ENCODE measurements at regions not wholly inside any gene's neighbourhood (a gene's known extent, or its start where the extent isn't known, plus 50 kb on each side); places are given as distances from the start of the nearest gene placed in this dataset.

- no peaks in the 10 kb centered on the region for H3K36me3 Mint-ChIP-seq (ENCODE audit: unreplicated experiment)
- H3K4me3 Mint-ChIP-seq (ENCODE audit: unreplicated experiment), result no peak overlapping the region
- H3K27ac Mint-ChIP-seq (ENCODE audit: unreplicated experiment), result no peak overlapping the region
- no peaks in the 10 kb centered on the region for H3K4me1 Mint-ChIP-seq (ENCODE audit: low read depth, unreplicated experiment)
- H3K27me3 Mint-ChIP-seq (ENCODE audit: unreplicated experiment), result peaks cover 1% of the 10 kb centered on the region
- no peak for DNase-seq
- TF ChIP-seq CTCF (IDR thresholded peaks at IDR 0.05; ENCODE audit: partially characterized antibody, unreplicated experiment), result no peak
- no peaks in the 10 kb centered on the region for H3K9me3 Mint-ChIP-seq (ENCODE audit: unreplicated experiment)
Observed at GRCh38 chrX:35722128-35722527, 76.0 kb upstream of the MAGEB16 start.

GRCh38 chrX:35726176-35726575, 72.0 kb upstream of the MAGEB16 start:
- TF ChIP-seq CTCF (IDR thresholded peaks at IDR 0.05; ENCODE audit: partially characterized antibody, unreplicated experiment), result peak; percentile 11

GRCh38 chrX:35728481-35728880, 69.7 kb upstream of the MAGEB16 start:
- no peak for TF ChIP-seq CTCF (IDR thresholded peaks at IDR 0.05; ENCODE audit: partially characterized antibody, unreplicated experiment)
- no peak for DNase-seq
- peaks cover 1% of the 10 kb centered on the region for H3K9me3 Mint-ChIP-seq (ENCODE audit: unreplicated experiment)
- no peaks in the 10 kb centered on the region for H3K4me1 Mint-ChIP-seq (ENCODE audit: low read depth, unreplicated experiment)
- H3K4me3 Mint-ChIP-seq (ENCODE audit: unreplicated experiment), result no peak overlapping the region
- peaks cover 5% of the 10 kb centered on the region for H3K27me3 Mint-ChIP-seq (ENCODE audit: unreplicated experiment)
- no peak overlapping the region for H3K27ac Mint-ChIP-seq (ENCODE audit: unreplicated experiment)
- H3K36me3 Mint-ChIP-seq (ENCODE audit: unreplicated experiment), result no peaks in the 10 kb centered on the region

More at GRCh38 chrX:35726176-35726575, 72.0 kb upstream of the MAGEB16 start:
- no peaks in the 10 kb centered on the region for H3K36me3 Mint-ChIP-seq (ENCODE audit: unreplicated experiment)
- peaks cover 1% of the 10 kb centered on the region for H3K27me3 Mint-ChIP-seq (ENCODE audit: unreplicated experiment)
- peaks cover 1% of the 10 kb centered on the region for H3K9me3 Mint-ChIP-seq (ENCODE audit: unreplicated experiment)
- H3K4me1 Mint-ChIP-seq (ENCODE audit: low read depth, unreplicated experiment), result no peaks in the 10 kb centered on the region
- no peak overlapping the region for H3K4me3 Mint-ChIP-seq (ENCODE audit: unreplicated experiment)
- no peak overlapping the region for H3K27ac Mint-ChIP-seq (ENCODE audit: unreplicated experiment)
- no peak for DNase-seq

- Mint-ChIP-seq H3K36me3 (ENCODE audit: unreplicated experiment) (no peaks in the 10 kb centered on the region), H3K27ac (ENCODE audit: unreplicated experiment) (no peak overlapping the region), H3K4me3 (ENCODE audit: unreplicated experiment) (no peak overlapping the region), H3K9me3 (ENCODE audit: unreplicated experiment) (peaks cover 1% of the 10 kb centered on the region), H3K27me3 (ENCODE audit: unreplicated experiment) (peaks cover 4% of the 10 kb centered on the region), H3K4me1 (ENCODE audit: low read depth, unreplicated experiment) (no peaks in the 10 kb centered on the region)
- TF ChIP-seq CTCF (IDR thresholded peaks at IDR 0.05; ENCODE audit: partially characterized antibody, unreplicated experiment), result no peak
- DNase-seq, result no peak
Observed at GRCh38 chrX:35733879-35734278, 64.3 kb upstream of the MAGEB16 start.

GRCh38 chrX:35741142-35741541, 57.0 kb upstream of the MAGEB16 start:
- no peak for DNase-seq
- H3K4me1 Mint-ChIP-seq (ENCODE audit: low read depth, unreplicated experiment), result no peaks in the 10 kb centered on the region
- no peaks in the 10 kb centered on the region for H3K36me3 Mint-ChIP-seq (ENCODE audit: unreplicated experiment)
- no peak overlapping the region for H3K4me3 Mint-ChIP-seq (ENCODE audit: unreplicated experiment)
- no peaks in the 10 kb centered on the region for H3K9me3 Mint-ChIP-seq (ENCODE audit: unreplicated experiment)
- no peak for TF ChIP-seq CTCF (IDR thresholded peaks at IDR 0.05; ENCODE audit: partially characterized antibody, unreplicated experiment)
- no peak overlapping the region for H3K27ac Mint-ChIP-seq (ENCODE audit: unreplicated experiment)
- H3K27me3 Mint-ChIP-seq (ENCODE audit: unreplicated experiment), result no peaks in the 10 kb centered on the region

All from glutamatergic neuron (in vitro differentiated cells).